RCC 7860 (cell line): ENCODE measurements at regions not wholly inside any gene's neighbourhood (a gene's known extent, or its start where the extent isn't known, plus 50 kb on each side); places are given as distances from the start of the nearest gene placed in this dataset.
"Not testable (repeated sequence)": the region's sequence is repeated elsewhere in the genome, so short reads cannot be mapped to it uniquely, and the experiment has no call there.

Experiments
- DNase-seq: peaks from one replicate; pipeline ENCODE4 v3.0.0-alpha.2; 2015; ENCODE audit warnings: low spot score
- FAIRE-seq: peaks from 2 replicates; lab custom pipeline; 2012; peaks lifted over from hg19 to GRCh38; lab: Jason Lieb, UNC

DNA sequence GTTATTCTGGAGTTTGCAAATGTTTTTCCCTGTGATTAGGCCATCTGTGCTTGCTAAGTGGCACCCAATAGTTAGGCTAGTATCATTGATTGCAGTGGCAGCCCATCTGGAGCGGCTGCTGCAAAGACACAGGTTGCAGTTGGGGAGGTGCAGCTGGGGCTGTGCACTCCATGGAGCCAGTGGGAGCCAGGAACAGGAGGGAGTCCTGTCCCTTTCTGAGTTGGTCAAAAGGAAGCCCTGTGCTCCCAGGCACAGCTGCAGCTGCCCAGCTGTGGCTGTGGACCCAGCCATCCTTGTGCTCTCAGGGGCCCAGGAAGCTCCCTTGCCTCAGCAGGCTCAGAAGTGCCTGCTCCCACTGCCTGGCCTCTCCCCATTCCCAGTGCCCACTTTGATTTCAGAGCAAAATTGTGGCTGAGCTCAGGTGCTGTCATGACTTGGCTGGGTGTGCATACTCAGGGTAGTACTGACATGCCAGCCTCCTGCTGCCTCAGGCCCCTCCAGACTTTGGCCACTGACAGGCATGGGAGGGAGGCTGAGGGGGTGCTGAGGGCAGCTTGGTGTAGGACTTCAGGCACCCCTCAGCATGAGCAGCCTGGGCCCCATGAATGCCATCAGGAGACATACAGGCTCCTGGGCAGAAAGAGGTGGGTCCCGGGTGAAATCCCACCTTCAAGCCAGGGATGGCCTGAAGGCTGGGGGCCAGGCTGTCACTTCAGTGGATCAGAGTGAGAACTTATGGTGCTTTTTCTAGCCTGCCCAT, 270.6 kb downstream of the PCDH20 start:
- no peak for DNase-seq
- no peak for FAIRE-seq

DNA sequence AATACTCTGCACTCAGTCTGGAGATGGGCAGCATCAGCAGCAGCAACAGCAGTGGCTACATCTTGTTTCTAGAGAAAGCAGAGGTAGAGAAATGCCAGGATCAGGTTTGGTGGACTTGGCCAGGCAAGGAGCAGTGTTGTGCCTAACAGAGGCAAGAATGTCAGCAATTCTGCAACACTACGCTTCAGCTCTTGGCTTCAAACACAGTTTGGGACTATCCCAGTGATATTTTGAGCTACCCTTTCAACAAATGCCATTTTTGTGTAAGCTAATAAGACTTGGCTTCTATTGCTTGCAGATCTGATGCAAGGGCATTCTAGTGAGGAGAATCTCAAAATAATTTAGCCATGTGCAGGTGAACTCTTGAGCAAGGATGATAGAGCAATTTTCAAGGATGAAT, 271.3 kb downstream of the PCDH20 start:
- no peak for DNase-seq

DNA sequence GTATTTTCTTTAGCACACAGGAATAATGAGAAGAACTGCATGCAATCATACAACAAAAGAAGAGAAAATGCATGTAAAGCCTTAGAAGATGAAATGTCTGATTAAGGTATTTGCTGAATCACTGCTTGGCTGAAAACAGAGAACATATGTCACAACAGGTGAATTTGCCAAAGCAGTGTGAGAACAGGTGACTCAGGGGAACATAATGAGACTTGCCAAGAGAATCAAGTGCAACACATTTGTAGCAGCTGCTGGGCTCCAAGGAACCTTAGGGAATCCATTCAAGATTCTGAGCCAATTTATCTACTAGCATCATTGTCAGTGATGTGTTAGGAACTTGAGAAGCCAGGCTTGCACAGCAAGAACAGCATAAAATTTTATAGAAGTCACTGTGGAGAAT, 273.1 kb downstream of the PCDH20 start:
- FAIRE-seq (no peak), DNase-seq (no peak)

More for the DNA sequence above, 271.3 kb downstream of the PCDH20 start:
- FAIRE-seq = no peak

DNA sequence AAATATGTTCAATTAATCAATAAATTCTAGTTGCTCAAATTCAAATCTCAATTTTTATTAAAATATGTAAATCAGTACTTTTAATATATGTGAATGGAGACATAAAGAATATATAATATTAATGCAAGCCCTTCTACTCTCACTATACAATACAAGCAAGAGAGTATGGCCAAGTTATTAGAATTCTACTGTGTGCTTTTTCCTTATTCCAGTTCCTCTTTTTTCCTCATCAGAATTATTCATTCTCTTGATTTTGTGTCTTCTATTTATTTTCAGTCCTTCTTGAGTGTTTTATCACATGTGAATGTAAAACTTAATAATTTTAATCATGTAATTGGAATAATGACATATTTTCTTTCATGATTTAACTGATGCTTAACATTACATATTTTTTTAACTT, 276.8 kb downstream of the PCDH20 start:
- DNase-seq (no peak), FAIRE-seq (no peak)

DNA sequence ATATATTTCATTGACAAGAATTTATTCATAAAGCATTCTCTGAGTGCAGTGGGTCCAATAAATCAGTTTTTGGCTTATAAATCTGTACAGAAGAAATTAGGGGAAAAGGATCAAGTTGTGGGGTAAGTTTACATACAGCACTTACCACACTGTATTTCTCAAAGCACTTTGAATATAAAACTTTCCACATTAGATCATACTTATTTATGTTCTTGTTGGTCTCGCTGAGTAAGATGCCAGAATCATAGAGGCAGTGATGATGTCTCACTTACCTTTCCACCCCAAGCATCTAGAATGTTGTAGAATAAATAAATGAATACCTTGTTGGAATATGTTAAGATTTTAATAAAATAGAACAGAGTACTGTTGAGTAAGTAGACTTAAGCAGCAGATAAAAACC, 279.1 kb downstream of the PCDH20 start:
- FAIRE-seq (no peak), DNase-seq (no peak)

DNA sequence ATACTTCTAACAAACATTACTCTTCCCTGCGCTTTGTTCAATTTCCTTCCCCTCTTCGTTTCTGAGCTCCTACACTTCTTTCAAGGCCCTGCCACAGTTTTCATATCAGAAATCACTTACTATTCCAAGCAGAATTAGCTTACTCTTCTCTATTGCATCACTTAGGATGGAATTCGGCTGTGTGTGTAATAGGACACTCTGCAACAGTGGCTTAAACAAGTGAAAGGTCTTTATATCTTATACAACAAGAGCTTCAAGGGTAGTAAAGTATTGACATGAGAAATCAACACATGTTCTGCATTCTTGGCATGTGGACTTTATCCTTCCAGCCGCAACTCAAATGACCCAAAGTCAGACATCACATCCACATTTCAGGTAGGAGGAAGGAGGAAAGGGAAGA, 279.6 kb downstream of the PCDH20 start:
- FAIRE-seq = no peak
- no peak for DNase-seq

DNA sequence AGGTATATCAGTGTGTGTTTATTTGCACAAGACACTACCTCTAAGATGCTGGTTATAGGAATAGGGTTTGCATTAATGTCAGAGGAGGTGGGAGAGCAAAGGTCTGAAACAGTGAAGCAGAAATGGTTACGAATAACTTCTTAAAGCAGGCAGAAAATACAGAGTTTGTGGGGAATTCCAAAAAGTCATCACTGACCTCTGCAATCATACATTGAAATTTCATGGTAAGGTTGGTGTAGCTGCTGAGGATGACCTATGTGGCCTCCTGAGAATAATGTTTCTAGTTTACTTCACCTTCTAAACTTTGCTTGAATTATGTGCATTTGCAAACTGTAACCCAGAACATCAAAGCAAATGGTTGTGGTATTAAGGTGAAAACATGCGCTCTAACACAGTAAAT, 280.1 kb downstream of the PCDH20 start:
- DNase-seq = no peak
- no peak for FAIRE-seq

DNA sequence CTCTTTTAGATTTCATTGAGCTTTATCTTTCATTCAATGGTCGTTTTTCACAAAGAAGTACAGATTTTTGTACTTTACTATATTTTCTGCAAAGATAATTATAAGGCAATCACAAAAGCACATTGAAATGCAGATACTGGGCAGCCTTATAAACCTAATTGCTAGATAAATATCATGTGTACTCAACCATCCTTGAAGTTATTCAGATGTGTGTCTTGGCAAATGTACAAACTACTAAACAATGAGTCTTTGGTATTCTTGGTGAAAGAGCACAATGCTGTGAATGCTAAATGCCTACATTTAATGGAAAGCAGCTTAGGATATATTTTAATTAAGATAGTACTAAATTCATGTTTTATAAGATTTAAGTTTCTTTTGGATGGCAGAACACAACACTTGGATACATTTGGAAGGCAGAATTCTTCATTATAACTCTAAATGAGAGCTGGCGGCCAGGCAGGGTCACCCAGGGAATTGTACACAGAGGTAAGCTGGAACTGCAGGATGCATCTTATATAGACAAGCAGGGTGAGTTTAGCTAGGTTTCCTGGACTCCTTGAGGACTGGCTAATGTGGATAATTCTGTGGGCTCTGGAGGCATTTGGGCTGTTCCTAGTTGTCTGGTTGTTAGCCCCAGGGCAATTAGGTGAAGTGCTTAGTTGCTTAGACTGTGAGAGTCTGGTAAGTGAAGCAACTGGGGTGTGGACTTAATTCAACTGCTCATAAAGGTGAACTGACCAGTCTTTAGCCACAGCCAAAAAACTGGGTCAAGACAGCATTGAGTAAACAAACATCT, 286.6 kb downstream of the PCDH20 start:
- DNase-seq = no peak
- FAIRE-seq = no peak

DNA sequence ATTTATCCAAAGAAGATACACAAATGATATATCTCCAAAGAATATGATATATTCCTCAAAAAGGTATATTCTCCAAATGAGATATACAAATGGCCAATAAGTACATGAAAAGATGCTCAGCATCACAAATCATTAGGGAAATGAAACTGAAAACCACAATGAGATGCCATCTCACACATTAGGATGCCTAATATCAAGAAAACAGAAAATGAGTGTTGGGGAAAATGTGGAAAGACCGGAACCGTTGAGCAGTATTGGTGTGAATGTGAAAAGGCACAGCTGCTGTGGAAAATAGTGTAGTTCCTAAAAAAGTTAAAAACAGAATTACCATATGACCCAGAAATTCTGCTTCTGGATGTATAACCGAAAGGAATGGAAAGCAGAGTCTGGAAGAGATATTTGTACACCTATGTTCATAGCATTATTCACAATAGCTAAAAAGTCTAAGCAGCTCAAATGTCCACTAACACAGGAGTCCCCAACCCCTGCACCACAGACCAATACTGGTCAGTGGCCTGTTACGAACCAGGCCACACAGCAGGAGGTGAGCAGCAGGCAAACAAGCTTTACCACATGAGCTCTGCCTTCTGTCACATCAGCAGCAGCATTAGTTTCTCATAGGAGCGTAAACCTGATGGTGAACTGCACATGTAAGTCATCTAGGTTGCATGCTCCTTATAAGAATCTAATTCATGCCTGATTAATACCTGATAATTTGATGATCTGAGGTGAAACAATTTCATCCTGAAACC, 291.9 kb downstream of the PCDH20 start:
- no peak for FAIRE-seq

DNA sequence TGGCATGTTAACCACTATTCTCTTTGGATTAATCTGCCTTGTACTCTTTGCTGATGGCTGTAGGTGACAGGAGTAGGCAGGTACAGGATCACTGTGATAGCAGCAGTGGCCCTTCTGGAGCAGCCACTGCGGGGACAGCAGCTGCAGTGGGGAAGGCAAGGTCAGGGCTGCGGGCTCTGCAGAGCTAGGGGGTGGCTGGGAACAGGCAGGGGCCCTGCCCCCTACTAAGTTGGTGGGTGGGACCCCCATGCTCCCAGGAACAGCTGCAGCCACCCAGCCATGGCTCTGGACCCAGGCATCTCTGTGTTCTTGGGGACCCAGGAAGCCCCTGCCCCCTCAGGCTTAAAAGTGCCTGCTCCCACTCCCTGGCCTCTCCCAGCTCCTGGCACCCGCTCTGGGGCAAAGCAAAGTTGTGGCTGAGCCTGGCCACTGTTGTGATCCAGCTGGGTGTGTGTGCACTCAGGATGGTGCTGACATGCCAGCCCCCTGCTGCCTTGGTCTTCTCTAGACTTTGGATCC, 302.4 kb downstream of the PCDH20 start:
- DNase-seq (no peak), FAIRE-seq (no peak)

More for the DNA sequence above, 291.9 kb downstream of the PCDH20 start:
- no peak for DNase-seq

DNA sequence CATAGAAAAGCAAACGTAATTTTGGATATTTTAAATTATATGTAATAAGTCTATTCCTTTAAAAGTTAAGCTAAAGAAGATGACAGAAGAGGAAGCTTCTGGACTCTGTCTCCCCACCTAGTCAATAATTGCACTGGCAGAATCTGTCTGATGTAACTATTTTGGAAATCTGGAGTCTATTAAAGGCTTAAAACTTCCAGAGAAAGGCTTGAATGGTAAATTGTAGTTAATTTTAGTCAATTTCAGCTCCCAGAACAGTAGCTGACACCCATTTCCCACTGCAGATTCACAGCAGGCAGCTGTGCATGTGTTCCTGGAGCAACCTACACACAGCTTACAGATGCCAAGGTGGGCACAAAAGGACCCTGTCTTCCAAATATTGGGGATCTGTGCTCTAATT, 304.1 kb downstream of the PCDH20 start:
- FAIRE-seq = no peak
- no peak for DNase-seq

DNA sequence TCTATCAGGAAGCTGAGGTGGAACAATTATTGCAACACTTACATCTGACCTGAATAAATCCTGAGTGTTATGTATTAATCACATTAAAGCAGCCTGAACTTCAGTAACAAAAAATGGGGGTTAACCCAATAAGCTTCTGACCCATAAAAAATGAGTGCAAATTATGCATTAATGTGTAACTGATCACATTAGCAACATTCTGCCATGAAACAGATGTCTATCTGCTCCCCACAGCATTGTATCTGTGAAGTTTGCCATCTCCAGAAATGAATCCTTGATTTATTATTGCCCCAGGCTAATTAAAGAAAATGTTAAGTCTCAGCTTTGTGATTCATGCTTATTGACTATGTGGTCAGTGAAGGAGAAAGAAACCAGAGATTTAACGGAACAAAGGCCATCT, 304.9 kb downstream of the PCDH20 start:
- FAIRE-seq = no peak
- no peak for DNase-seq

DNA sequence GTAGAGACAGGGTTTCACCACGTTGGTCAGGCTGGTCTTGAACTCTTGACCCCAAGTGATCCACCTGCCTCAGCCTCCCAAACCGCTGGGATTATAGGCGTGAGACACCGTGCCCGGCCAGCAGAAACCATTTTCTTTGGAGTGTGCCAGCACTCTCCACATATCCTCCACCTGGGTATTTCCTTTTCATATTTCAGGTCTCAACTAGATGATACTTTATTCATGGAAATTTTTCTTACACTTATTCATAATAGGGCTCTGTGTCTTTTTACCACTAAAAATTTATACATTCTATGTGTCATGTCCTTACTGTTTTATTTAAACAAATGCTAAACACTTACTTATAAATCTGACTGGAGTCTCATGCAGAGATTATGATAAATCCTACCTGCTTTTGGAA, 305.9 kb downstream of the PCDH20 start:
- FAIRE-seq (no peak), DNase-seq (no peak)

DNA sequence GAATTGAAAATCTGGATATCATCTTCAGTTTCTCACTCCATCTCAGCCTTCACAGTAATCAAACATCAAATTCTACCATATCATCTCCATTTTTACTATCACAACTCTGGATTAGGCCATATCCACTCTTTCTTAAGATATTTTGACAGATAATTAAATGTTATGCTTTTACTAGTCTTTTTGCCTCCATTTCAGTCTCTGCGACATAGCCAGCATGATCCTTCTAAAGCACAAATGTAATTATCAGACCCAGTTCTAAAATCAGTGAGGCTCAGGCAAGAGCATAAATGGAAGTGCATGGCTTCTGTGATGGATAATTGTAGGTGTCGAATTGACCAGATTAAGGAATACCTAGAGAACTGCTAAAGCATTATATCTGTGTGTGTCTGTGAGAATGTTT, 307.7 kb downstream of the PCDH20 start:
- FAIRE-seq (no peak), DNase-seq (no peak)

DNA sequence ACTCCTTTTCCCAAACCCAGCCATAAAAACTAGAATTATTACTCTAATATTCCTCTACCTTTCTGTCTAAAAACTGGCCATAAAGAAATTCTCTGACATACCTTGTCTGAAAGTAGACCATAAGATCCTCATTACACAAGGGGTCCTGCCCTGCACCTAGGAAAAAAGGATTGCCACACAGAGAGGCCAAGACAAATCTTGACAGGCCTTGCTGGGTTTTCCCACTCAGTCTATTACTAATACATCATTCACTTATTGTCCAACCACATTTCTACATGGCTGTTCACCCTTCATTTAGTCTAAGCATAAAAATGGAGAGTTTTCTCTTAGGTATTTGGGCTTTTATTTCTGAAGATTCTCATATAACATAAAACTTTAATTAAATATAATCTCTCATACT, 319.8 kb downstream of the PCDH20 start:
- FAIRE-seq (no peak), DNase-seq (no peak)

DNA sequence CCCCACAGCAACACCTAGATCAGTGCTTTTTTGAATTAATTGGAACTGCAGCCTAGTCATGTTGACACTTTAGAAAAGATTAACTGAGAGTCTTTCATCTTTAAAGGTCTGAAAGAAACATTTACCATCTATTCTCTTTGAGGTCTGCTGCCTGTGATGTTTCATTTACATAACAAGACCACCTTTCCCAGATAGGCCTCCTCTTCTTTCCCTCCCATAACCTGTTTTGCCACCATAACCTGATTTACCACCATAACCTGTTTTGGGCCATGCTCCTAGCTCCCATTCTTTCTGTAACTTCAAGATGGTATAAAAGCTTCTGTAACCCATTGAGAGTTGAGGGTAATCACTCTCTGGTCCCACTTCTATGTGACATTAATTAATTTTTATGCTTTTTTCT, 320.8 kb downstream of the PCDH20 start:
- no peak for FAIRE-seq
- no peak for DNase-seq

DNA sequence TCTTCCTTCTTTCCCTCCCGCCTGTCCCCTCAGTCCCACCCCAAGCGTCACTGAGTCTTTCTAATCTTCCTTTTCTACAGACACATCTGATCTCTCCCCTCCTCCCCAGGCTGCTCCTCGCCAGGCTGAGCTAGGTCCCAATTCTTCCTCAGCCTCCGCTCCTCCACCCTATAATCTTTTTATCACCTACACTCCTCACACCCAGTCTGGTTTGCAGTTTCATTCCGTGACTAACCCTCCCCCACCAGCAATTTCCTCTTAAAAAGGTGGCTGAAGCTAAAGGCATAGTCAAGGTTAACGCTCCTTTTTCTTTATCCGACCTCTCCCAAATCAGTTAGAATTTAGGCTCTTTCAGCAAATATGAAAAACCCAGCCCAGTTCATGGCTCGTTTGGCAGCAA, 325.8 kb downstream of the PCDH20 start:
- not testable (repeated sequence) for FAIRE-seq

DNA sequence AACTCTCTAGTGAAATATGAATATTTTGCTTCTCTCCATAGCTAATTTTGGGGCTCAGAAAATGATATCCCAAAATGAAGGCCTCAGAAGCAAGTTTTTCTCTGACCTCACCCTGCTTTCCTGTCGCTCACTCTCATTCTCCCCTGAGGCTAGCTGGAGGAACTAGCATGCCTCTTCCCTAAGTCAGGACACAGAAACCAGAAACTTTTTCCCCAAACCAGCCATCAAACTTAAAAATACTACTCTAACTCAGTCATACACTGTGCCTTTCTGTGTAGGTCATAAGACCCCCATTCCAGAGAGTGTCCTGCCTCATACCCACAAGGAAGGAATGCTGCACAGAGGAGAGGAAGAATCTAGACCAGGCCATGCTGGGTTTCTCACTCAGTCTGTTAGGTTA, 329.6 kb downstream of the PCDH20 start:
- no peak for FAIRE-seq
- DNase-seq = no peak

More for the DNA sequence above, 325.8 kb downstream of the PCDH20 start:
- not testable (repeated sequence) for DNase-seq

DNA sequence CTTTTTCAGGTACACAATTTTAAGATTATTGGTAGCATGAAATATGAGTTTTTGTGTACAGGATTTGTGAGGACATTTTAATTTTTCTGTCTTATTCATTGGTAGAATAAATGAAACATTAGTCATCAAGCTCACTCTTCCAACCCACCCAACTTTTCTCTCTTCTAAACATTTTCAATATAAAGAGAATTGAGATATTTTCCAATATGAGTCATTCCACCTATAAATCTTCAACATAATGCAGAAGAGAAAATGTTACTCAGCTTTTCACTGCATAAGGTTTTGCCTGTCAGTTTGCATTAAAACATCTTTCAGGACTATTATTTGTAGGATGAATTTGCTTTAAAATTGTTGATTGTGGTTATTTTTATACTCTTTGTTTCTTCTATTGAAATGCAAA, 330.7 kb downstream of the PCDH20 start:
- no peak for FAIRE-seq

DNA sequence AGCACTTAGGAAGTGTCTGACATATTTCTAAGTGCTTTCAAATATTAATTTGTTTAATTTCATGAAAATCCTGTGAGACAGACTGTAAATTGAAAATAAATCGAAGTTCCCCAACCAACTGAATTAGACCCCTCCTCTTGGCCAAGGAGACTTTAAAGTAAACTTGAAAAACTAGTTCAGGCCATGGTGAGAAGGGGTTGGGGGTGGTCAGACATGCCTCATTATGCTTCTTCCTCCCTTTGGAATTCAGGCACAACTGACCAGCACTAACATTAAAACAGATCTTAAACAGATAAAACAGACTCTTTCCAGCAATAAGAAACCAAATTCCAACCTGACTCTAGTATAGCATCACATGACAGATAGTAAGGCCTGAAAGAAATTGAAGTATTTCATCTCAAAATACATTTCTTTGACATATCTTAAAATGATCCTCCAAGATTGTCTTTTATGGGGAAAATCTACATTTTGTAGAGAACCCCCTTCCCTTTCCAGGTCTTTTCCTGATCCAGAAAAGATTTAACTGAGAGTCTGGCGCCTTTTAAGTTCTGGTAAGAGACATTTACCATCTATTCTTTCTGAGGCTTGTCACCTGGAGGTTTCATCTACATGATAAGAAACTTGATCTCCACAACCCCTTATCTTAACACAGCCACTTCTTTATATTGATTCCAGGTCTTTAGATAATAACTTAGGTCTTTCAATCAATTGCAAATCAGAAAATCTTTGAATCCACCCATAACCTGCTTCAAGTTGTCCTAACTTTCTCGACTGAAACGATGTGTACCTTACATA, 336.5 kb downstream of the PCDH20 start:
- no peak for FAIRE-seq
- no peak for DNase-seq

More for the DNA sequence above, 330.7 kb downstream of the PCDH20 start:
- DNase-seq = no peak

DNA sequence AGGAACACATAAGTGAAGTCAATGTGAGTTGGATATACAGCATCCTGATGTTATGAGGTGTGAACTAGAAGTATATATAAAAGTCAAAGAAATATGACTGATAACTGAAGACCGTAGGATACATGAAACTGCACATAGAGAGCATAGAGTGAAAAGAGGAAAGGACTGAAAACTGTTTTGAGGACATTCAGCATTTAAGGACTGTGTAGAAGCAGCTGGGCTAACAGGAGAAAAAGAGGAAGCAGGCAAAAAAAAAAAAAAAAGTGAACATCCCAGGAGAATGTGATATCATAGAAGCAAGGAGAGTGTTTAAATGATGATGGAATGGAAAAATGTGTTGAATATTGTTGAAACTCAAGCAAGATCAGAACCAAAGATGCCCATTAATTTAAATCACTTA, 363.5 kb downstream of the PCDH20 start:
- FAIRE-seq = no peak
- no peak for DNase-seq
